Ramos (cell line): ENCODE measurements at regions not wholly inside any gene's neighbourhood (a gene's known extent, or its start where the extent isn't known, plus 50 kb on each side); places are given as distances from the start of the nearest gene placed in this dataset.
"Not testable (repeated sequence)": the region's sequence is repeated elsewhere in the genome, so short reads cannot be mapped to it uniquely, and the experiment has no call there.

Source experiments
- in situ Hi-C: fragments of 300-500 bp; cut with MboI; formaldehyde crosslinking; loops from one replicate; pipeline ENCODE4 v1.14.3; 2022; ENCODE audit warnings: low sequenced_read_pairs; ENCODE audit not compliant: unreplicated experiment

- in situ Hi-C loops: not testable (repeated sequence)
These were observed 63.1 kb upstream of the PAX8 start for GRCh38 chr2:113341870-113342253.

- in situ Hi-C loops: no loop called here
These were observed 62.6 kb upstream of the PAX8 start for GRCh38 chr2:113341191-113341869.

- in situ Hi-C loops: no loop called here
These were observed 59.1 kb upstream of the PAX8 start for GRCh38 chr2:113337809-113338208.

GRCh38 chr2:113336040-113336439 is 57.3 kb upstream of the PAX8 start:
- in situ Hi-C loops: not testable (repeated sequence)

- in situ Hi-C loops: no loop called here
These were observed 55.4 kb upstream of the PAX8 start for GRCh38 chr2:113334147-113334546.

- in situ Hi-C loops: not testable (repeated sequence)
These were observed 55.0 kb upstream of the PAX8 start for GRCh38 chr2:113333735-113334134.

GRCh38 chr2:113330060-113330767 is 51.5 kb upstream of the PAX8 start:
- in situ Hi-C loops: not testable (repeated sequence)

GRCh38 chr2:113328973-113329372 is 50.3 kb upstream of the PAX8 start:
- in situ Hi-C loops: not testable (repeated sequence)

GRCh38 chr2:113328572-113328971 is 49.9 kb upstream of the PAX8 start:
- in situ Hi-C loops: not testable (repeated sequence)
